ENCODE measurements at regions not wholly inside any gene's neighbourhood (a gene's known extent, or its start where the extent isn't known, plus 50 kb on each side); places are given as distances from the start of the nearest gene placed in this dataset.

- Mint-ChIP-seq H3K27ac (no peak overlapping the region), H3K9me3 (peaks cover 0 to 8% (median 0%) of the 10 kb centered on the region in 9 donors), H3K4me3 (no peak overlapping the region), H3K36me3 (no peaks in the 10 kb centered on the region), H3K27me3 (no peaks in the 10 kb centered on the region), H3K4me1 (peaks cover 0 to 2% (median 0%) of the 10 kb centered on the region in 4 donors)
- DNase-seq, result no peak
- ATAC-seq, result no peak
- POLR2A ChIA-PET, result no interaction called here
Observed at GRCh38 chr7:3188946-3189345, 112.1 kb upstream of the SDK1 start.

GRCh38 chr7:3191548-3191947 is 109.5 kb upstream of the SDK1 start:
- ATAC-seq (no peak), DNase-seq (no peak)
- Mint-ChIP-seq H3K9me3 (peaks cover 0 to 17% (median 0%) of the 10 kb centered on the region in 9 donors), H3K27ac (no peak overlapping the region), H3K4me3 (no peak overlapping the region), H3K36me3 (peaks cover 0 to 5% (median 0%) of the 10 kb centered on the region in 3 donors), H3K4me1 (peaks cover 0 to 4% (median 0%) of the 10 kb centered on the region in 4 donors), H3K27me3 (peaks cover 0 to 2% (median 0%) of the 10 kb centered on the region in 5 donors)
- POLR2A ChIA-PET, result no interaction called here

- peaks cover 0 to 17% (median 0%) of the 10 kb centered on the region in 9 donors for H3K9me3 Mint-ChIP-seq
- no peak overlapping the region for H3K4me3 Mint-ChIP-seq
- ATAC-seq (no peak), DNase-seq (no peak)
- POLR2A ChIA-PET, result no interaction called here
- peaks cover 0 to 3% (median 0%) of the 10 kb centered on the region in 5 donors for H3K27me3 Mint-ChIP-seq
- H3K36me3 Mint-ChIP-seq, result peaks cover 0 to 5% (median 0%) of the 10 kb centered on the region in 3 donors
- H3K27ac Mint-ChIP-seq, result peak overlapping the region in 1 of 10 donors; percentile 35
- H3K4me1 Mint-ChIP-seq, result peaks cover 0 to 4% (median 0%) of the 10 kb centered on the region in 4 donors
Observed at GRCh38 chr7:3192669-3193068, 108.4 kb upstream of the SDK1 start.

- POLR2A ChIA-PET, result no interaction called here
- H3K4me3 Mint-ChIP-seq, result no peak overlapping the region
- H3K4me1 Mint-ChIP-seq, result peaks cover 0 to 4% (median 0%) of the 10 kb centered on the region in 4 donors
Observed at GRCh38 chr7:3193379-3194120, 107.5 kb upstream of the SDK1 start.

GRCh38 chr7:3194501-3195141 is 106.4 kb upstream of the SDK1 start:
- no peak overlapping the region for H3K27ac Mint-ChIP-seq
- peaks cover 0 to 3% (median 0%) of the 10 kb centered on the region in 5 donors for H3K27me3 Mint-ChIP-seq
- H3K9me3 Mint-ChIP-seq, result peaks cover 0 to 35% (median 12%) of the 10 kb centered on the region in 9 donors
- H3K4me3 Mint-ChIP-seq, result no peak overlapping the region
- ATAC-seq, result no peak
- H3K36me3 Mint-ChIP-seq, result peaks cover 0 to 8% (median 4%) of the 10 kb centered on the region in 3 donors
- H3K4me1 Mint-ChIP-seq, result peaks cover 0 to 4% (median 0%) of the 10 kb centered on the region in 4 donors
- POLR2A ChIA-PET, result no interaction called here
- no peak for DNase-seq

More at GRCh38 chr7:3193379-3194120, 107.5 kb upstream of the SDK1 start:
- Mint-ChIP-seq H3K9me3 (peaks cover 0 to 24% (median 5%) of the 10 kb centered on the region in 9 donors), H3K27me3 (peaks cover 0 to 3% (median 0%) of the 10 kb centered on the region in 5 donors), H3K27ac (no peak overlapping the region), H3K36me3 (peaks cover 0 to 5% (median 4%) of the 10 kb centered on the region in 3 donors)
- ATAC-seq (no peak), DNase-seq (no peak)

- Mint-ChIP-seq H3K4me3 (no peak overlapping the region), H3K4me1 (peaks cover 0 to 4% (median 0%) of the 10 kb centered on the region in 4 donors), H3K27me3 (peaks cover 0 to 3% (median 0%) of the 10 kb centered on the region in 5 donors), H3K36me3 (peaks cover 0 to 12% (median 5%) of the 10 kb centered on the region in 3 donors), H3K9me3 (peaks cover 0 to 39% (median 14%) of the 10 kb centered on the region in 9 donors), H3K27ac (no peak overlapping the region)
- no peak for DNase-seq
- no peak for ATAC-seq
- POLR2A ChIA-PET, result interaction anchor here (1.0 kb wide), 1 partner anchor 192 kb away, joined by 4 read pairs; no protein-coding TSS in a partner anchor
Observed at GRCh38 chr7:3195160-3195559, 105.9 kb upstream of the SDK1 start.

GRCh38 chr7:3196629-3197400 is 104.2 kb upstream of the SDK1 start:
- DNase-seq, result no peak
- Mint-ChIP-seq H3K27ac (peak overlapping the region in 1 of 10 donors; percentile 3), H3K4me1 (peaks cover 0 to 2% (median 0%) of the 10 kb centered on the region in 4 donors), H3K9me3 (peaks cover 0 to 39% (median 14%) of the 10 kb centered on the region in 9 donors), H3K27me3 (peaks cover 0 to 3% (median 0%) of the 10 kb centered on the region in 5 donors), H3K36me3 (peaks cover 0 to 12% (median 5%) of the 10 kb centered on the region in 3 donors), H3K4me3 (no peak overlapping the region)
- POLR2A ChIA-PET, result no interaction called here
- ATAC-seq, result no peak

- Mint-ChIP-seq H3K9me3 (peaks cover 0 to 39% (median 14%) of the 10 kb centered on the region in 9 donors), H3K4me1 (peaks cover 0 to 2% (median 0%) of the 10 kb centered on the region in 4 donors), H3K4me3 (no peak overlapping the region), H3K36me3 (peaks cover 0 to 12% (median 5%) of the 10 kb centered on the region in 3 donors), H3K27ac (no peak overlapping the region), H3K27me3 (peaks cover 0 to 3% (median 0%) of the 10 kb centered on the region in 5 donors)
- POLR2A ChIA-PET, result no interaction called here
- DNase-seq (no peak), ATAC-seq (no peak)
Observed at GRCh38 chr7:3197567-3198213, 103.4 kb upstream of the SDK1 start.

- no peak for ATAC-seq
- H3K9me3 Mint-ChIP-seq, result peaks cover 0 to 38% (median 14%) of the 10 kb centered on the region in 9 donors
- H3K4me3 Mint-ChIP-seq, result no peak overlapping the region
- H3K27me3 Mint-ChIP-seq, result peaks cover 0 to 3% (median 0%) of the 10 kb centered on the region in 5 donors
- peaks cover 0 to 2% (median 0%) of the 10 kb centered on the region in 4 donors for H3K4me1 Mint-ChIP-seq
- H3K27ac Mint-ChIP-seq, result no peak overlapping the region
- POLR2A ChIA-PET, result no interaction called here
- no peak for DNase-seq
- peaks cover 0 to 12% (median 5%) of the 10 kb centered on the region in 3 donors for H3K36me3 Mint-ChIP-seq
Observed at GRCh38 chr7:3198316-3198715, 102.7 kb upstream of the SDK1 start.

- ATAC-seq, result no peak
- H3K4me1 Mint-ChIP-seq, result no peaks in the 10 kb centered on the region
- peak in 2 of 10 donors; percentile 3 to 11 for DNase-seq
- H3K4me3 Mint-ChIP-seq, result no peak overlapping the region
- H3K36me3 Mint-ChIP-seq, result peaks cover 0 to 7% (median 5%) of the 10 kb centered on the region in 3 donors
- H3K27ac Mint-ChIP-seq, result no peak overlapping the region
- H3K9me3 Mint-ChIP-seq, result peaks cover 0 to 22% (median 12%) of the 10 kb centered on the region in 9 donors
- peaks cover 0 to 3% (median 0%) of the 10 kb centered on the region in 5 donors for H3K27me3 Mint-ChIP-seq
- POLR2A ChIA-PET, result interaction anchor here (0.7 kb wide), 1 partner anchor 36 kb away, joined by 3 read pairs; no protein-coding TSS in a partner anchor
Observed at GRCh38 chr7:3200504-3200903, 100.5 kb upstream of the SDK1 start.

- POLR2A ChIA-PET, result no interaction called here
- Mint-ChIP-seq H3K4me1 (no peaks in the 10 kb centered on the region), H3K27me3 (peaks cover 0 to 3% (median 0%) of the 10 kb centered on the region in 5 donors), H3K27ac (no peak overlapping the region), H3K4me3 (no peak overlapping the region), H3K9me3 (peaks cover 0 to 22% (median 12%) of the 10 kb centered on the region in 9 donors), H3K36me3 (peaks cover 0 to 7% (median 5%) of the 10 kb centered on the region in 3 donors)
- DNase-seq (no peak), ATAC-seq (no peak)
Observed at GRCh38 chr7:3201306-3201705, 99.7 kb upstream of the SDK1 start.
